Urothelium cell line (cell line): ENCODE measurements at regions not wholly inside any gene's neighbourhood (a gene's known extent, or its start where the extent isn't known, plus 50 kb on each side); places are given as distances from the start of the nearest gene placed in this dataset.
A peak's percentile ranks its signal among the peaks of the same experiment; 100 is the strongest.

Experiments
- DNase-seq: peaks from one replicate; pipeline ENCODE4 v3.0.0; 2011; ENCODE audit warnings: low spot score, mixed read lengths
- FAIRE-seq: peaks from 2 replicates; lab custom pipeline; 2011; peaks lifted over from hg19 to GRCh38; lab: Jason Lieb, UNC

- DNase-seq (no peak), FAIRE-seq (no peak)
Observed at GRCh38 chr2:128876986-128877983, 558.6 kb upstream of the HS6ST1 start.

- DNase-seq, result no peak
- FAIRE-seq, result no peak
Observed at GRCh38 chr2:128879161-128879560, 560.5 kb upstream of the HS6ST1 start.

- FAIRE-seq (no peak), DNase-seq (no peak)
Observed at GRCh38 chr2:128894896-128895295, 576.2 kb upstream of the HS6ST1 start.

GRCh38 chr2:128901572-128902391 is 583.1 kb upstream of the HS6ST1 start:
- FAIRE-seq (no peak), DNase-seq (no peak)

- FAIRE-seq, result no peak
Observed at GRCh38 chr2:128903637-128904036, 585.0 kb upstream of the HS6ST1 start.

GRCh38 chr2:128911276-128911675 is 592.6 kb upstream of the HS6ST1 start:
- FAIRE-seq, result no peak
- DNase-seq, result no peak

More at GRCh38 chr2:128903637-128904036, 585.0 kb upstream of the HS6ST1 start:
- DNase-seq, result no peak

GRCh38 chr2:128914320-128914719 is 595.7 kb upstream of the HS6ST1 start:
- FAIRE-seq (no peak), DNase-seq (no peak)

- no peak for FAIRE-seq
- no peak for DNase-seq
Observed at GRCh38 chr2:128921751-128922150, 603.1 kb upstream of the HS6ST1 start.

GRCh38 chr2:128922154-128922553 is 603.5 kb upstream of the HS6ST1 start:
- DNase-seq (no peak), FAIRE-seq (no peak)

- DNase-seq, result no peak
- FAIRE-seq, result no peak
Observed at GRCh38 chr2:128925631-128926030, 607.0 kb upstream of the HS6ST1 start.

- FAIRE-seq (no peak), DNase-seq (no peak)
Observed at GRCh38 chr2:128930101-128930500, 611.4 kb upstream of the HS6ST1 start.

- FAIRE-seq (peak; percentile 56), DNase-seq (no peak)
Observed at GRCh38 chr2:128940378-128940777, 621.7 kb upstream of the HS6ST1 start.

GRCh38 chr2:128941751-128942150 is 623.1 kb upstream of the HS6ST1 start:
- FAIRE-seq (no peak), DNase-seq (no peak)

GRCh38 chr2:128949360-128949759 is 630.7 kb upstream of the HS6ST1 start:
- FAIRE-seq, result no peak

GRCh38 chr2:128950758-128951157 is 632.1 kb upstream of the HS6ST1 start:
- no peak for FAIRE-seq
- no peak for DNase-seq

More at GRCh38 chr2:128949360-128949759, 630.7 kb upstream of the HS6ST1 start:
- peak; percentile 68 for DNase-seq

GRCh38 chr2:128958241-128958640 is 639.6 kb upstream of the HS6ST1 start:
- FAIRE-seq (no peak), DNase-seq (no peak)

- no peak for FAIRE-seq
- no peak for DNase-seq
Observed at GRCh38 chr2:128967646-128968045, 649.0 kb upstream of the HS6ST1 start.

- DNase-seq, result no peak
- no peak for FAIRE-seq
Observed at GRCh38 chr2:128969374-128969773, 650.7 kb upstream of the HS6ST1 start.

GRCh38 chr2:128970332-128971116 is 651.9 kb upstream of the HS6ST1 start:
- DNase-seq, result no peak
- no peak for FAIRE-seq

GRCh38 chr2:128973566-128973965 is 654.9 kb upstream of the HS6ST1 start:
- no peak for DNase-seq
- FAIRE-seq, result no peak

GRCh38 chr2:128978212-128978611 is 659.5 kb upstream of the HS6ST1 start:
- DNase-seq (no peak), FAIRE-seq (no peak)
